ENCODE measurements at regions not wholly inside any gene's neighbourhood (a gene's known extent, or its start where the extent isn't known, plus 50 kb on each side); places are given as distances from the start of the nearest gene placed in this dataset.

- TF ChIP-seq CTCF (IDR thresholded peaks at IDR 0.05; ENCODE audit: insufficient read depth, low read length) (no peak), SPI1 (IDR thresholded peaks at IDR 0.05; ENCODE audit: borderline replicate concordance, low read depth) (no peak)
These were observed 137.9 kb downstream of the PJA1 start for GRCh38 chrX:69027181-69028005.

All from HL-60 (cell line).